Stimulated activated CD8-positive, alpha-beta memory T cell treated with anti-CD3 and anti-CD28 coated beads, Interleukin-4, amount 100 ng/mL, for 4 hours (primary cell): ENCODE measurements at regions not wholly inside any gene's neighbourhood (a gene's known extent, or its start where the extent isn't known, plus 50 kb on each side); places are given as distances from the start of the nearest gene placed in this dataset.

ENCODE experiments used
- DNase-seq, 2 donors: peaks; one replicate each; pipeline ENCODE4 v3.0.0-alpha.2; 2020; ENCODE audit warnings: low read depth in 2 of 2, low spot score in 1 of 2

- no peak for DNase-seq
Measured at GRCh38 chr22:44615602-44616180, 86.3 kb upstream of the PRR5 start.

GRCh38 chr22:44615146-44615545, 86.9 kb upstream of the PRR5 start:
- no peak for DNase-seq

DNA sequence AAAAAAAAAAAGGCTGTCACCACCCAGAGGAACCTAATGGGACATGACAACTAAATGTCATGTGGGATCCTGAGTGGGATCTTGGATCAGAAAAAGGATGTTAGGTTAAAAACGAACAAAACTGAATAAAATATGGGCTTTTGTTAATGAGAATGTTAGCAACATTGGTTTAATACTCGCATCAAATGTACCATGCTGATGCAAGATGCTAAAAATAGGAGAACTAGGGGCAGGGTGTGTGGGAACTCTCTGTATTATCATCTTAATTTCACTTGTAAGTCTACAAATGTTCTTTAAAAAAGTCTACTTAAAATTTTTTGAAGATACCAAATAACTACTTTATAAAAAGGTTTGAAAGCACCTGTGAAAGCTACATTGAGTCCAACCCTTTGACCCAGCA, 88.8 kb upstream of the PRR5 start:
- no peak for DNase-seq

GRCh38 chr22:44611880-44612496, 90.0 kb upstream of the PRR5 start:
- DNase-seq = no peak

DNA sequence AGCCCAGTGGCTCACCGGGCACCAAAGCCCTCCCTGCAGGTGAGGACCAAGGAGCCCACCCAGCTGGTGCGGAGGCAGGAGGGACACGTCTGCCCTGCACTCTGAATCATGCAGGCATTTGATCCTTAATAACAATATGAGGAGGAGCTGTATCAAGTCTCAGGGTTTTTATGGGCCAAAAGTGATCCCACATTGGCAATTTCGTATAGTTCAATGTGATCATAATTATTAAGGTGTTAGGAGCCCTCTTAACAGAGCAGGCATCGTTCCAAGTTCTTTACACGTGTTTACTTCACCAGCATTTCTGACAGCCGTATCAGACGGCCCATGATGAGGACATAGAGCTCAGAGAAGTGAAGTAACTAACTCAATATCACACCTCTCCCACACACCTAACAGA, 91.9 kb upstream of the PRR5 start:
- no peak for DNase-seq

DNA sequence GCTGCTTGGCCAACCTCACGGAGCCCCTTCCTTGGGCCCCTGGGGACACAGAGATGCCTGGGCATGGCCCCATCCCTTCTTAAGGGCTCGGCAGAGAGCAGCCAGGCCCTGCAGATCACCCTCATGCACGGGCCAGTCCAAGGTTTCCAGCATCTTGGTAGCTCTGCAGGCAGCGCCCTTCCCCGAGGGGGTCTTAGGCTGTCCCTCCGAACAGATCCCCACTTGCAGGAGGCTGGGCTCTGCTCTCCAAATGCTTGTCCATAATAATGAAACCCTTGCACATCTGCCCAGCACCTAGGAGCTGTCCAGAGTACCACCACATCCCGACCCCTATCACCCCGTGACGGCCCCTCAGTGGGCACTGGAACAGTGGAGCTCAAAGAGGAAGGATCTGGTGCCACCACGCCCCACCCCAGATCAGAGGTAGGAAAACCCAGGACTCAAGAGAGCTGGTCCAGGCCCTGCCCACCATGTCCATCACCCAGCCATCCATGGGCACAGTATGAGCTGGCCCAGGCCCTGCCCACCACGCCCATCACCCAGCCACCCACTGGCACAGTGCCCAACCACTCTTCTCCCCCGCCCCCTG, 92.5 kb upstream of the PRR5 start:
- no peak for DNase-seq

DNA sequence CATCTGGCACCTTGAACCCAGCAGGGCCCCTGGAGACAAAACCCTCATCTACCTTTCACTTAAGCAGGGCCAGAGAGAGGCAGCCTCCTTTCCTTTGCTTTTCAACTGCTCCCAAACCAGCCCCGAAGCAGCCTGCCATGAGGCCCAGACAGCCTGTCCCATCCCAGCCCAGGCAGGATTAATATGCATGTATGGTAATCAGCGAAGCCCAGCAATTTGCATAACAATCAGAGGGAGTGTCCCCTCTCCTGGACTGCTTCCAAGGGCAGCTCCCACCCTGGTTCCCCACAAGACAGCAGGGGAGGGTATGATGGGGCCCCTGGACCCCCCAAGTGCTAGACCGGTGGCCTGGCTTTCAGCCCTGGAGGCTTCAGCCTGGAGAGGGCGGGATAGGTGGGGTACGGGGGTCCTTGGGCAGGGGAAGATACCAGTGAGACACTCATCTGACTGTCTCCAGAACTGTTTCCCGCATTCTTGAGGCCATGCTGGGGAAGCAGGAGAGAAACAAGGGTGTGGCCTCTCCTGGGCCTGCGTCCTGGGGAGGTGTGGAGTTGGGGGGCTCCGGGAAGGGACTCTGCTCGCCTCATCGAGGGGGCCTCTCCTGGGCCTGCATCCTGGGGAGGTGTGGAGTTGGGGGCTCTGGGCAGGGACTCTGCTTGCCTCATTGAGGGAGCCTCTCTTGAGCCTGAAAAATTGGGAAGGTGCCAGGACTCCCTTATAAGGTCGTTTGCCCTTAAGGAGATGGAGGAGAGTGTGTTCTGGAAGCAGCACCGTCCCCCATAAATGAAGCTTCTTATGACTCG, 93.2 kb upstream of the PRR5 start:
- no peak for DNase-seq

- no peak for DNase-seq
Measured at GRCh38 chr22:44606126-44606525, 95.9 kb upstream of the PRR5 start.

DNA sequence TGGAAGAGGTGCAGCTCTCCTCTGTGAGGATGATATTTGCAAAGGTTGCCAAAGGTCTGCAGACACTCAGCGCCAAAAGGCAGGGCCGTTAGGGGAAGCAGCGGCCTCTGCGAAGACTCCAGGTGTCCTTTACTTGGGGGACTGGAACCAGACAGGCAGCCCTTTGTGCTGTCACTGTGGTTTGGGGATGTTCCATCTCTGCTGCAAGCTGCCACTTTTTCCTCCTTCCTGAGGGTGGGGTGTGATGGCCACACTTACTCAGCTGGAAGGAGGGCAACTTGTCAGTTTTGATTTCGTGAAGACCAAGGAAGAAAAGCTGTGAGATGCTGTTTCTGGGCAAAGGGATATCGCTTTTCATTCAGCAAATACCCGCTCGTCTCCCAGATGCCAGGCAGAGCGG, 96.5 kb upstream of the PRR5 start:
- DNase-seq = no peak

DNA sequence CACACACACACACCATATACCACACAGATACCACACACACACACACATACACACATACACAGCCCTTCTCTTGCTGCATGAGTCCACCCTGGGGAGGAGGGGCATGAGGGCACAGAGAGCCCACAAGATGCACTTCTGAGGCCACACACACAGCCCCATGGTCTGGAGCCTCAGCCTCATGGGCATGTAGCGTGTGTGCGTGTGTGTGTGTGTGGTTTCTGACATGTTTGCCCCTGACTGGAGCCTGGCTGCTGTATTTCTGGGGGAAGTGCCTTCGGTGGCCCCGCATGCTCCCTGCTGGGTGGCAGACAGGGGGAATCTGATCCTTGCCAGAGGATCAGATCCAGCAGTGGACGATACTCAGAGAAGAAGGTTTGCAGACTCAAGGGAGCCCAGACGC, 97.0 kb upstream of the PRR5 start:
- no peak for DNase-seq

GRCh38 chr22:44604455-44604854, 97.5 kb upstream of the PRR5 start:
- no peak for DNase-seq

- no peak for DNase-seq
Measured at GRCh38 chr22:44603767-44604166, 98.2 kb upstream of the PRR5 start.

GRCh38 chr22:44601725-44602124, 100.3 kb upstream of the PRR5 start:
- no peak for DNase-seq

DNA sequence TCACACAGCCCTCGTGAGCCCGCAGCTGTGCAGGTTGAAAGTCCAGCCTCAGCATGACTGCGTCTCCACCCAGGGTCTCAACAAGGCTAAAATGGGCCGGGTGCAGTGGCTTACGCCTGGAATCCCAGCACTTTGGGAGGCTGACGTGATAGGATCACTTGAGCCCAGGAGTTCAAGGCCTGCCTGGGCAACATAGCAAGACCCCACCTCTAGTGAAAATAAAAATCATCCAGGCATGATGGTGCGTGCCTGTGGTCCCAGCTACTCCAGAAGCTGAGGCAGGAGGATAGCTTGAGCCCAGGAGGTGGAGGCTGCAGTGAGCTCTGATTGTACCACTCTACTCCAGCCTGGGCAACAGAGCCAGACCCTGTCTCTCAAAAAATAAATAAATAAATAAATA, 100.8 kb upstream of the PRR5 start:
- no peak for DNase-seq

DNA sequence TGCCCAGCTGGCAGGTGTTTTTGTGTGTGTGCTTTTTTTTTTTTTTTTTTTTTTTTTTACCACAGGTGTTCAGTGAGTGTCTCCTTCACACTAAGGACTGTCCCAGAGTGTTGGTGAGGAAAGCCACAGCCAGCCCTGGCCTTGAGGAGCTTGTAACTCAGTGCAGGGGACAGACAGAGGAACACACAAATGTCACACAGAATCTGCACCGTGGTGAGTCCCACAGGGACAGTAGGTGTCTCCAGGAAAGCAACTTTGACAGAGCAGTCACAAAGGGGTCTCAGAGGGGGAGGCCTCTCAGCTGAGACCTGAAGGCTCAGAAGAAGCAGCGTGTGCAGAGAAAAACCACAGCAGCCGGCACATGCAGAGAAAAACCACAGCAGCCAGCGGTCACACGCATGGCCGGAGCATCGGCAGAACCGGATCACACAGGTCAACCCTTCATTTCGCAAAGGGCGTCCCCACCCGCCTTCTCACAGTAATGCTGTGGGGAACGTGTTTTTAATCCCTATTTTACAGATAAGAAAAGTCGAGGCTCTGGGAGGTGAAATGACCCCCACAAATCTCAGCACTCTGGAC, 101.7 kb upstream of the PRR5 start:
- no peak for DNase-seq

DNA sequence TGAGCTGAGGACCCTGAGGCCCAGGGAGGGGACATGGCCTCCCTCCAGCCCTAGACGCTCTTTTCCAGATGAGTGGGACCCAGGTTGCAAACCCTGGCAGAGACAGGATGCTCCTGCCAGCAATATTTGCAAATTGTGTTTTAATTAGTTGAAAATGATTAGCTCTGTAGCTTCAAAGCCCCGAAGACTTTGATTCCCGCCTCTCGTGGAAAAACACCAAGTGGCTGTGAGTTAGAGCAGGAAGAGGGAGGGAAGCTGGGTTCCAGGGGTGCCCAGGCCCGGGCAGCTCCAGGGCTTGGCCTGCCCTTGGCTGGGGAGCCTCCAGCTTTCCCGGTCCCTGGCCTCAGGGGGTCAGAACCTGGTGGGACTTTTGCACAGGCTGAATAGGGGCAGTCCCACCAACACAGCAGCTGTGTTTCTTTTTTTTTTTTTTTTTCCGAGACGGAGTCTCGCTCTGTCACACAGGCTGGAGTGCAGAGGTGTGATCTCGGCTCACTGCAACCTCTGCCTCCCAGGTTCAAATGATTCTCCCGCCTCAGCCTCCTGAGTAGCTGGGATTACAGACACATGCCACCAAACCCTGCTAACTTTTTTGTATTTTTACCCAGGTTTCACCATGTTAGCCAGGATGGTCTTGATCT, 101.6 kb upstream of the RTL6 start:
- no peak for DNase-seq

- no peak for DNase-seq
Measured at GRCh38 chr22:44599084-44599483, 101.1 kb upstream of the RTL6 start.

GRCh38 chr22:44597616-44598015, 99.6 kb upstream of the RTL6 start:
- DNase-seq = no peak

DNA sequence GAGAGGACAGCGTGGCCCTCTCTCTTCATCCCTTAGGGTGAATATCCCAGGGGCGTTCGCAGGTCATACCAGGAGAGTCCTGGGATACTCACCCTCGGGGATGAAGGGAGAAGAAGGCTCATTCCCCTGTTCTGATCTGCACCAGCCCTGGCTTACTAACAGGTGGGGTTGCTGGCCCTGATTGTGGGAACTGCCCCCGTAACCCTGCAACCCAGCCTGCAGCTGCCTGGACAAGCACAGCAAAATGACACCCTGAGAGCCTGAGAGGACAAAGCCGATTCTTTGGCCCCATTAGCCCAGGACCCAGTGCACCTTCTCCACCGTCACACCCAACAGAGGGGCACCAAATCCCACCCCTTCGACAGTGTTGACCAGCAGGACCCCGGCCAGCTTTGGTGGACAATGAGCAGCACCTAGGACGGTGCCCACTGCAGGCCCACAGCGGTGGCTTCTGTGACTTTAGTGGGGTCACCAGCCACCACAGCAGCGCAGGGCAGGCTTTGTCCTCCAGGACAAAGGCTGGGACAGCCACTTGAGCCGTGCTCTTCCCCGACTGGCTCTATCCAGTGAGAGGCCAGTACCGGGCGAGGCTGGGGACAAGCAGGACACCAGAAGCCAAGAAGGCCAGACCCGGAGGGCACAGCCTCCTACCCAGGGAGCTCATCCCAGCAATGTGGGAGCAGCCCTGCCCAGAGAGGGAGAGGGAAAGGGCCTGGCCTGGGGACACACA, 98.5 kb upstream of the RTL6 start:
- no peak for DNase-seq

- DNase-seq = no peak
Measured at GRCh38 chr22:44595841-44596341, 97.9 kb upstream of the RTL6 start.

DNA sequence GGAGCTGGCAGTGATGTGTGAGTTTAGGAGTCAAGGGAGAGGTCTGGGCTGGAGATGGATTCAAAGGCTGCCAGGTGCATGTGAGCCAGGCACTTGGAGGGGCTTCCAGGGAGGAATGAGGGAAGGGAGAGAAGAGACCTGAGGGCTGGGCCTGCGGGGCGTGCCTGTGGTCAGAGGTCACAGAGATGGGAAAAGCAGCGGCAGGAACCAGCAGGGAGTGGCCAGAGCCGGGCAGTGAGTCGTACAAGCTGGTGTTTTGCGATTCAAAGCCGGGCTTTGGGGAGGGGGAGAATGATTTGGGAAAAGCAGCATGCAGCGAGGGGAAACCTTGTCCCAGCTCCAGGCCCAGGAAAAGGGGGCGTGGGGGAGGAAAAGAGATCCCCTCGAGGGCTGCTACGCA, 96.9 kb upstream of the RTL6 start:
- no peak for DNase-seq
